Activated gamma-delta T cell treated with Interleukin-2 at 50 U/mL for 16 hours (primary cell): ENCODE measurements at regions not wholly inside any gene's neighbourhood (a gene's known extent, or its start where the extent isn't known, plus 50 kb on each side); places are given as distances from the start of the nearest gene placed in this dataset.
"Not testable (repeated sequence)": the region's sequence is repeated elsewhere in the genome, so short reads cannot be mapped to it uniquely, and the experiment has no call there.

ENCODE experiments used
- DNase-seq: peaks from one replicate; pipeline ENCODE4 v3.0.0-alpha.2; 2020

DNA sequence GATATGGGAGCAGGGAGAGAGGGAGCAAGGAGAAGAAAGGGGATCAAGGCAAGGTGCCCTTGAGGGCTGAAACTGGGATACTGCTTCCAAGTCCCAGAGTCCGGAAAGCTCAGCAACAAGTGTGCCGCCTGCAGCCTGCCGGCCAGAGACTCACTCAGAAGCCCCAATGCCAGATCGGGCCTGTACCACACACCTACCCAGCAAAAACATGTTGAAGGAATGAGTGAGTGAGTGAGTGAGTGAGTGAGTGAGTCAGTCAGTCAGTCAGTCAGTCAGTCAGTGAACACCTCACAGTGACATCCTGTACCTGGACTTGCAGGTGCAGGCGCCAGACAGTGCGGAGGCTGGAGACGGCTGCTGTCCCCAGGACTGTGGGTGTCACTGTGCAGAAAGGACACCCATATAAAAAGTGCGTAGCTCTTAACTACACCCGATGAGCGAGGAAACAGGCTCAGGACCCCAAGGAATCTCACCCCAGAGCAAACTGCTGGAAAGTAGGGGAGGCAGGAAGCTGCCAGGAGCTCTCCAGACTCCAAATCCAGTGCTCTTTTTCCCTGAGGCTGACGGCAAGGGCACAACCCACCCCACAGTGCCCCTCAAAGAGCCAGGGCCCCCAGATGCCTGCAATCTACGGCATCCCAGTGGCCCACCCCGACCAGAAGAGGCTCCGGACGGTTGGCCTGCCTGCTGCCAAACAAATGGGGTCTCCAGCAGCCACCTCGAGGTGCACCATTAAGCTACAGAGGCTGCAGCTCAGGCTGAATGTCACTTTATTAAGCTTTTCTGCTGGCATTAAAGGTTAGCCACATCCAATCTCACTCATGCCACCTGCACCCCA, 261.7 kb downstream of the NPHP4 start:
- no peak for DNase-seq

DNA sequence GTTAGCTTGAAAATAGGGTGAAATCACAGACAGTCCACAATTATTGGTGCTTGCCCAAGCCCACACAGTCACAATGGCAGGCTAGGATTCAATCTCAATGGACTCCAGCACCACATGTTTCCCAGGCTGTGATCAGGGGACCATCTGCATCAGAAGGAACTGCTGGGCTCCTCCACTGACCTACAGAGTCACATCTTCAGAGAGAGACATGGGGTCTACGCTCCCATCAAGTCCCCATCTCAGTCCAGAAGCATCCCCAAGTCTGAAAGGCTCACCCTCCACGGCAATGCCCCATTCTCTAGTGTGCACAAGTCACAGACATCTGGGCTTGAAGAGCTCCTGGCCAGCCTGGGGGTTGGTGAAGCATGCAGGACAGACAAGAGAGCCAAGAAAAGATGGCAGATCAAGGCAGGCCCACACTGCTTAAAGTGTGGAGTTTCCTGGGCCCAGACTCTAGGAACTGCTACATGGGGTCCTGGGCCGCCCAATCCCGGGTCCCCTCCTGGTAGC, 262.5 kb downstream of the NPHP4 start:
- no peak for DNase-seq

DNA sequence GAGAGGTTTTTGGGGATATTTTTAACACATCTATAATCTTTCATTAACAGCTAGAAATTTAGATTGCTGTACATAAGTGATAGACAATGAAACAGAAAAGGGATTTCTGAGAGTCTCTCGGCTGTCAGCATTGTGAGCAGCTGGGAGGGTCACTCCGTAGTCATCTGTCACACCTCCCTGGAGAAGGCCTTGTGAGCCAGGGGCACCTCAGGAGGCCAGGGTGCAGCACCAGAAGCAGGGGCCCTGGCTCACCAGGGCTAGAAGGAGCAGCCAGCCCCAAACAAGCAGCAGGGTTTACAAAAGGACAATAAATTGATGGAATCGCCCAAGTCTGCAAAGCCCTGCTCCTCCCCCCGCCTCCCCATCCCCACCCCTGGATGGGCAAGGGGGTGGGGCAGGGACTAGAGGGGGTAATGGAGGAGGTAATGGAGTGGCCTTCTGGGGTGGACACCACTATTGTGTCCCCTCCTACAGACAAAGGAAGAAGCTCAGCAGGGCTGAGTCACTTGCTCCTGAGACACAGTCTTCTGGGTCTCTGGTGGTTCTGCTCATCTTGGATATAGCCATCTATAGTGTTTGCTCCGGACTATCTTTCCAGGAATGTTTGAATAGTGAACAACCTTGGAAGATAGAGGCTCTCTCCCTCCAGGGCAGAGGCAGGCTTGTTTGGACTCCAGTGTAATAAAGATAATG, 263.4 kb downstream of the NPHP4 start:
- DNase-seq, result no peak

DNA sequence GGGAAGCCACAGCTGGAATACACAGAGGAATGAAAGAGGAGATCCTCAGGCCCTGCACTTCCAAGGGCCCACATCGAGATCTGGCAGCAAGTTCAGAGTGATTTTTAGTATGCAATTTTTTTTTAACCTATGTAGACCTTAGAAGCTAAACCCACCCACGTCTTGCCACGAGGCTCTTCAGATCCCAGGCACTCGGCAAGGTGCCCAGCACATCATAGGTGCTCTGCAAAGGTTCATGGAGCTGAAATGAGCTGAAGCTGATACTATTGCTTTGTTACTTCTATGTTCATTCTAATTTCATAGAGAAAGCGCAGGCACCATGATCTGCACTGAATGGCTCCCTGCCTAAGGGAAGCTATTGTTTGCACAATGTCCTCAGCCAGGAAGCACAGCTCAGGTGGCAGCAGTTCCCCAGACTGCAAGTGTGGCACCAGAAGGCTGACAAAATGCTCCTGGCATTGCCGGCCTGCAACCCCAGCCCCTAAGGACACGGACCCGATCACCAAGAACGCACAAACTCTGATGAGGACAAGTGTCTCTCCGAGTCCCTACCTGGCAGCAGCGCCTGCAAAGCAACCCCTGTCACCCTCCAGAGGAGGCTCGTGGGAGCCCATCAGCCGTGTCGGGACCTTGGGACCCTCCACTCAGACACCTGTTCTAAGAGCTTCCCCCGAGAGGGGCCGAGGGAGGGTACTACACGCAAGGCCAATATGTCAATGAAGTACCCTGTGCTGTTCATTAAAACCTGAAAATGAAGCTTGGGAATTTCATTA, 264.2 kb downstream of the NPHP4 start:
- DNase-seq, result no peak

DNA sequence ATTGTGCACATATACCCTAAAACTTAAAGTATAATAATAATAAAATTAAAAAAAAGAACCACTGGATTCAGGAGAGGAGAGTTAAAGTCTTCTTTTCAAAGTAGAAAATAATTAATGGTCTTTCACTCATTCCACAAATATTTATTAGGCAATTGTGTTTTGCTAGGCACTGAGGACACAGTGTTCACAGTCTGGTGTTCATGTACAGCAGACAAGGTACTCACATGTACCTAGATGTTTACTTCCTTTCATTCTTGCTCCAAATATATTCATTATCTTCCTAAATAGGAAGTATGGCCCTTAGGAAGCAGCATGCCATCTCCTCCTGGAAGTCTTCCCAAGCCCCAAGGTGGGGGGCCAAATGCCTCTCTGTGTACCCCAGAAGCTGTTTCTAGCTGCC, 265.0 kb downstream of the NPHP4 start:
- DNase-seq, result no peak

DNA sequence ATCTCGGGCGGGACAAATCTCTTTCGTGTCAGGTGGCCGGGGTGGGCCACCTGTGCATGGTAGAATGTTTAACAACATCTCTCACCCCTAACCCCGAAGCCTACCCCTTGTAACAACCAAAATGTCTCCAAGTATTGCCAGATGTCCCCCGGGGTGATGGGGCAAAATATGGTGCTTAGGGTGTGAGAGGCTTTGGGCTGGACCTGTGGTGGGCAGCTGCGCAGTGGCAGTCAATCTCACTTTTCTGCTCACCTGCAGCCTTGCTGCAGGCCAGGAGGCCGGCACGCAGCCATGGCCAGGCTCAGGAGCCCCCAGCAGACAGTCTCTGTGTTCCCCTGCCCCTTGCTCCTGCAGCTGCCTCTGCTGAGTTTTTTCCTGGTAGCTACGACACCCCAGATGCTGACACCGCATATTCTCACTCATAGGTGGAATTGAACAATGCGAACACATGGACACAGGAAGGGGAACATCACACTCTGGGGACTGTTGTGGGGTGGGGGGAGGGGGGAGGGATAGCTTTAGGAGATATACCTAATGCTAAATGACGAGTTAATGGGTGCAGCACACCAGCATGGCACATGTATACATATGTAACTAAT, 265.5 kb downstream of the NPHP4 start:
- not testable (repeated sequence) for DNase-seq

DNA sequence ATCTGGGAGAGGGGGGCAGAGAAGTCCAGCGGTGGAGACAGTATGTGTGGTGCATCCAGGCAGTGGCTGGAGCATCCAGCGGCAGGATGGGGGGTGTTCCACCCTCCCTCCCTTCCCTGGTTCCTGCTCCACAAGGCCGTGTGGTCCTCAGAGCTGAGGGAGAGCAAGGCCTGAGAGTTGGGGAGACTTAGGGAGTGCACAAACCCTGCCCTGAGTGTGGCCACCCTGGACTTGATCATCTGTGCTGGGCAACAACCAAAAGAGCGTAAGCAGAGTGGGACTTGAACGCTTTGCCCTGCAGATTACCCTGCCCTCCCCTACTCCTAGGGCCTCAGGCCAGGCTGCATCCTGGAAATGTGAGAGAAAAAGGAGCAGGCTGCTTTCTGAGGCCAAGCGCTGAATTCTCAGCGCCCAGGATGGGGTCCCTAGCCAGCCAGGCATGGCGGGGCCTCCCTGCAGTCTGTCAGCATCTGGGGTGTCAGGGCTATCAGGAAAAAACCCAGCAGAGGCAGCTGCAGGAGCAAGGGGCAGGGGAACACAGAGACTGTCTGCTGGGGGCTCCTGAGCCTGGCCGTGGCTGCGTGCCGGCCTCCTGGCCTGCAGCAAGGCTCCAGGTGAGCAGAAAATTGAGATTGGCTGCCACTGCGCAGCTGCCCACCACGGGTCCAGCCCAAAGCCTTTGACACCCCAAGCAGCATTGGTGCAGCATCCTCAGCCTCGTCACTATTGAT, 266.2 kb downstream of the NPHP4 start:
- no peak for DNase-seq

DNA sequence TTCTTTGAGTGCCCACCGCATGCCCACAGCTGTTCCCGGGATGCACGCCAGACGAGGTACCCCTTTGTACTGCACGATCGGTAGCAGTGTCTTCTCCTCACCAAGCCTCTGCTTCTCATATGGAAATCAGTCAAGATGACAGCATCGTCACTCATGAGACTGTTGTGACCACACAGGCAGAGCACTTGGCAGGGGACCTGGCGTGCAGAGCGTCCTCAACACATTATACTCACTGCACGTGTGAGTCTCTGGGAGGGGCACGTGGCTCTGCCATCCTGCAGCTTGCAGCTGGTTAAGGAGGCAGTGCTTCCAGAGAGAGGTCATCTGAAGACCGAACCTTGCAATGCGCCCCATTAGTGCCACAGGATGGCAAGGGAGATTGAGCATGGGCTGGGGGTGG, 266.8 kb downstream of the NPHP4 start:
- DNase-seq, result no peak

DNA sequence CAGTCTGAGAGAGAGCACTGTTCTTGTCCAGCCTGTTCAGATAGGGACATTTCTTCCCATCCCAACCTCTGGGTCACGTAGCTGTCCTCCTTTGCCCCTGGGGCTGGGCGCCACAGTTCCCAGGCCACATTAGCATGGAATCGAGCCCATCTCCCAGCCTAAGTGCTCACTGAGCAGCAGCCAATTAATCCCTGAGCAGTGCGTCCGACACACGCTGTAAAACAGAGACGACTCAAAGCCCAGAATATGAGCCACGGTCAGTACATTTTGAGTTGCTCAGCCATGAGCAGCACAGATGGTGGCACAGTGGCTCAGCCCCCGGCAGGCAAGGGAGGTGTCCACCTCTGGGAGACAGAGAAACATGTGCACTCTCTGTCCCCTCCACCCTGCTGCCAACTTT, 267.4 kb downstream of the NPHP4 start:
- no peak for DNase-seq

DNA sequence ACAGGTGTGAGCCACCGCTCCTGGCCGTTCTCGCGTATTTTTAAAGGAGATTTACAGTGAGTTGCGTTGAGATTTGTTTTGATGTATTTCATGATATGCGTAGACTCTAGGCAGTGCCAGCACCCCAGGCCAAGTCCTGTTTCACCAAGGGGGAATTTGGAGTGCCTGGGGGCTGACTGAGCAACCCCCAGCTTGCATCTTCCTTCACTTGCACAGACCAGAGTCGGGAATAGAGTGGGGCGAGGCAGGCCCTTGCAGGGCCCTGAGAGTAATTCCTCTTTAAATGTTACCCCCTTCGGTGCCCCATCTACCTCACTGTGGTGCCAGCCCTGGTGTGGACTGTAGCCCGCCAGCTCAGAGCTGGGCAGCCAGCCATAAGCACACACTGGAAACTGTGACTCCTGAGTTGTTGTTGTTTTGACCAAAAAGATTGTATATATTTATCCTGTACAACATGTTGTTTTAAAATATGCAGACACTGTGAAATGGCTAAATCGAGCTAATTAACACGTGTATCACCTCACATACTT, 269.5 kb downstream of the NPHP4 start:
- DNase-seq, result no peak

DNA sequence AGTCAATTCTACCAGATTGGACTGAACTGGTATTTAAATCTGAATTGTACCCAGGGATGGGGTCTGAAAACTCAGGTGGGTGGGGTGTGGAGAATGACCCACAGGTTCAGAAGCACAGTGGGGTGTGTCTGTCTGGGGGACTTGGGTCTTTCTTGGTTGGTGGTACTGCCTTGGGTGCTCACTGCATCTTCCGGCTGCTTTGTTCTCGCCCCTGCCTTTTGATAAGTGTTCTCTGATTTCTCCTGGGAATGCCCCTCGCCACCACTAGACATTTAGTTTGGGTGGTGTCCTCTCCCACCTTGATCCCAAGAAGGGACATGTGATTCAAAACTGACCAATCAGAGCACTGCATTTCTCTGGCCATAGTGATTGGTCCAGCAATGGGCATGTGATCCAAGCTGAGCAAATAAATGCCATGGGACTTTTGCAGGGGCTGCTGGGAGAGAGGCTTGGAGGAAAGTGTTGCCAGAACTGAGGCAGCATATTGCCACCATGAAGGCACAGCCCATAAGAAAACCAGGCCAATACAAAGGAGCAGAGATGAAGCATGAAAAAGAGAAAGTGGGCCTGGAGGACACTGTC, 270.5 kb downstream of the NPHP4 start:
- no peak for DNase-seq

DNA sequence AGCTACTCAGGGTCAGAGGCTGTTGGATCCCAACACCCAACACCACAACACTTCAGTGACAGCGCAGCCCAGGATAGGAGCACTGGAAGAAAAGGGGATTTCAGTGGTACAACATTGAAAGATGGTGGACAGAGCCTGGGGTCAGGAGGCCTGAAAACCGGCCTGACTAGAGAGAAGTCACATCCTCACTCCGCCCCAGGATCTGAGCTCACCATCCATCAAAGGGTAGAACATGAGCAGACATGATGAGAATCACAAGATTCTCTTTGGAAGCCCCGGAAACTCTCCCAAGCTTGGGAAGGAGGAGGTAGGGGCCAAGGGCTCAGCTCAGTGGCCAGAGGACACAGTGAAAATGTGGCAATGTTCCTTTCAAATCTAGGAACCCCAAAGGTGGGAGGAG, 271.3 kb downstream of the NPHP4 start:
- DNase-seq, result no peak

DNA sequence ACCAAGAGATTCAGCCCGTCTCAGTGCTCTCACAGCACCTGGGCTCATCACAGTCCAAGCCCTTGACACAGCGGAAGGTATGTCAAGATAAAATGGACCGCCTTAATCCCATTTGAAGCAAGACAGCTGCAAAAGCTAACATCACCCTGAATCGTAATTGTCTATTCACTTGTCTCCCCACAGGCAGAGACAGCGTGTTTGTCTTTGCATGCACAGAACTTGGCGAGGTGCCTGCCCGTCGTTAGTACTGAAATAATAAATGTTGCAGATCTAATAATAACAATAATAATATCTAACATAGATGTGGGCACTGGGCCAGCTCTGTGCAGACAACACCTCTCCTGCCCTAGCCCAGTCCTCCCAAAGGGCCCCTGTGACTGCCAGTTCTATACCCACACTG, 271.7 kb downstream of the NPHP4 start:
- no peak for DNase-seq

DNA sequence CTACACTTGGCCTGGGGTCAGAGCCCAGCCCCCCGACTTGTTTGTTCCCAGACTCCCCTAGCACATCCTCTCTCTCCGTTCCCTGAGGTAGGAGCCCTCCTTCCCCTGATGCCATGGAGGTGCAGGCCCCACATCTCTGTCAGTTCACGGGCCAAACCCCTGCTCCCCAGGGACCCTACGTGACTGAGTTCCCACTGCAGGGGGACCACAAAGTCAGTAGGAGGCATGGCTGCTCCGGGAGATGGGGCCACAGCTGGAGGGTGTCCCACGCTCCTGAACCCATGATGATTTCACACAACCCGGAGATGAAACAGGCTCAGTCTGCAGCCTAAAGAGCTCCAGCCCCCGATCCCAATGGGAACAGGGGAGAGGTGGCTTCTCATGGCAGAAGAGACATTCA, 272.2 kb downstream of the NPHP4 start:
- no peak for DNase-seq

DNA sequence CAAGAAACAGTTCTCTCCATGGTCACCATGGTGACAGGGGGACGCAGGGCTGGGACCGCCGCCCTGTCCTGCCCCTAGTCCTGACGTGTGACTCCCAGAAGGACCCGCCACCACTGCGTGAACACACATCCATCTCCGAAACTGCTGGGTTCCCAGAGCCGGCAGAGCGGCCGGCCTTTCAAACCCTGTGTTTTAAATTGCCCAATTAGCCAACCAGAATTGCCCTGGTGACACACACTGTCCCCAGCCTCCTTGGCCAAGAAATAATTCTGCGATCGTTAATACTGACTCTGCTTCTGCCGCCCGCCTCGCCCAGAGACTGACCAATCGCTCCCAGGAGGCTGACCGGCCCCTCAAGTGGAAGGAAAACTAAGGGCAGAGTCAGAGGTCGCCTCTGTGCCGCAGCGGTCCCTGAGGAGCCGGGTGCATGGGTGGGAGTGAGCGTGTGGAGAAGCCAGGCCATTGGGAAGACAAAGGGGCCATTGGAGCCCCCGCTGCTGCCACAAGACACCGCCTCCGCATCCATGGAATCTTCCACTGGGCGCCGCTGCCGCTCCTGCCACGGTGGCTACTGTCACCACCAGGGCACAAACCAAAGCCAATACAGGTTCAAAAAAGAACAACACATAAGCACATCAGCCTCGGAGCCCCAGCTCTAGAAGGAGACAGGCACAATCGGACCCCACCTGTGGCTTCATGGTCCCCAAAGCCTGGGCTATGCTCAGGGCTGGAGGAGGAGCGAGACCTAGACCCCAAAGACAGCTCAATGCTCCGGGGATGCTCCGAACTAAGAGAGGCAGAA, 273.2 kb downstream of the NPHP4 start:
- DNase-seq, result no peak

DNA sequence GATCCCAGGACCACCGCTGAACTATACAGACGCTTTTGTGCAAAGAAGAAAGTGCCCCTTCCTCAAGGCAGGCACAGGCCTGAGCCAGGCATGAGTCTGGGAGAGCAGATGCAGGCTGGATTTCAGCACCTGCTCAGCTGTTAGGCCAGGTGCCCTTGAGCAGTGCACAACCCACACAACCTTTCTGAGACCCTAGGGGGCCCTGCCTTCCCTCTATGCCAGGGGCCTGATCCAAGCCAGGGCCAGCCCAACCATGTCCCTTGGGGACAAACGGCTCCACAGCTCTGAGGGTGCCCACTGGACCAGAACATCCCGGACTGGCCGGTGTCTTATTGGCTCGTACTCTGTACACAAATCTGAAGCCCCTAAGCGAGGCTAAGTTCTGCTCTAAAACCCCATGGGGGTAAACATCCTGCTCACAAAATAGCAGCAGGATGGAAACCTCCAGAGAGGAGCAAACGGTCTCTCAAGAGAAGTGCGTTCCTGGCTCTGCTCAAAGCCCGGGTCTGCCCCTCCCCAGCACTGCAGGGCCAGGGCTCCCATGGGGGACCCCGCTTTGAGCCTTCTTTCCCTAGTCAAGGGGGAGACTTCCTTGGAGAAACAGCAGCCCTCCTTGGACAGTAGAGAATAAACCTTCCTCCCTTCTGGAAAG, 275.1 kb downstream of the NPHP4 start:
- DNase-seq, result no peak

DNA sequence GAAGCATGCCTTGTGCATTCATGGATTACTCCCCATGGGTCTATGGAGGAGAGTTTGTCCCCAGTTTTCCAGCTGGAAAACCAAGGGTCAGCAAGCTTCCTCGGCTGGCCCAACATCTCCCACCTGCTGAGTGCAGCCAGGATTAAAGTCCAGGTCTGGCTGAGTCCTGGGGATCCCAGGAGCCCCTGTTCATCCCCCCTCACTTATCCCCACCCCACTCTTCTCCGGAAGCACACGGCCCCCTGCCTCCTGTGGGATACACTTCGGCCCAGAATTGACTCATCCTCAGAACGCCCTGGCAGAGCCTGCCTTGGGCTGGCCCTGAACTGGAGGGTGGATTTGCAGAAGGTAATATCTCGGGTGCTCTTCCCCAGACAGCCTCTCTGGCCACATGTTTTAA, 276.1 kb downstream of the NPHP4 start:
- DNase-seq, result no peak

DNA sequence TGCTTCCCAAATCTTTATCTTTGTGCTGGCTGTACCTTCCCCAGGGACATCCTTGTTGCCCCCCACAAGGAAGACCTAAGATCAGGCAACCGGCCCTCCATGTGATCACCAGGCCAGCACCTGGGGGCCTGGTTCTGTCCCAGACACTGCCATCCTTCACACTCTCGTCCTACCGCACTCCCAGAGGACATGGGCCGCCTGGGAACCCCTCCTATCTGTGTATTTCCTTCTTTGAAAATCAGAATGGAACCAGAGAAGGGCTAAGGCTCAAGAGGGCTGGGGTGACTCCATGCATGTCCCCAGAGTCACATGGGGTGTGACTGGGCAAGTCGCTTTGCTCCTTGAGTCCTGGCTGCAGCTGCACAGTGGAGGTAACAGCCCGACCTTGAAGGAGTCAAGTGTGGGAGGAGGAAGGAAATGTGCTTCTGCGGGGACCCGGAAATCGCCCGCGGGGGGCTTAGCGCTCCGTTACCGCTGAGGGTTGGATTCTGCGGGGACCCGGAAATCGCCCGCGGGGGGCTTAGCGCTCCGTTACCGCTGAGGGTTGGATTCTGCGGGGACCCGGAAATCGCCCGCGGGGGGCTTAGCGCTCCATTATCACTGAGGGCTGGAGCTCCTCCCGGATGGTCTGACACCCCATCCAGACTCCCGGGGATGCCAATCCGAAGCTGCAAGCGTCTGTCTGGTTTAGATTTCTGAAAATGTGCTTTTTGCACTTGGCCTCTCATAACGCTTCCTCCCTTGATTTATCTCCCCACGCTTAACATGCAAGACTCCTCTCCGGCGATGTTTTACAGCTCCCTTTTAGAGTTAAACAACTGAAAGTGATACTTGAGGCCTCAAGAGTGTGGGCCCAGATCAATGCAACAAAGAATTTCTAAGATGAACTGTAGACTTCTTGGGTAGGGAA, 278.9 kb downstream of the NPHP4 start:
- no peak for DNase-seq

DNA sequence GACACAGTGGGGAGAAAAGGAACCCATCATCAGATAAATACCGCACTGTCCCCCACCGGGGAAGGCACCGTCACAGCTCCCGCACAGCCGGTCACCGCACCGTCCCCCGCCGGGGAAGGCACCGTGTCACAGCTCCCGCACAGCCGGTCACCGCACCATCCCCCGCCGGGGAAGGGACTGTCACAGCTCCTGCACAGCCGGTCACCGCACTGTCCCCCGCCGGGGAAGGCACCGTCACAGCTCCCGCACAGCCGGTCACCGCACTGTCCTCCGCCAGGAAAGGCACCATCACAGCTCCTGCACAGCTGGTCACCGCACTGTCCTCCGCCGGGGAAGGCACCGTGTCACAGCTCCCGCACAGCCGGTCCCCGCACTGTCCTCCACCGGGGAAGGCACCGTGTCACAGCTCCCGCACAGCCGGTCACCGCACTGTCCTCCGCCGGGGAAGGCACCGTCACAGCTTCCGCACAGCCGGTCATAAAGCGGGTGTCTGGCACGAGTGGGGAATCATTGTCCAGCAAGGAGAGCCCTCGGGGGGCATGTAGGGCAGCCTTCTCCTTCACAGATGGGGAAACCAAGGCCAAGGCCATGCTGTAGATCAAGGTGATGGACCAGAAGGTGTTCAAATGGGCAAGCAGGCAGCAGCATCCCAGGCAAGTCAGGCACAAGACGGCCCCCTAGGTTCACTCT, 280.1 kb downstream of the NPHP4 start:
- DNase-seq, result no peak
